ENCODE measurements at regions not wholly inside any gene's neighbourhood (a gene's known extent, or its start where the extent isn't known, plus 50 kb on each side); places are given as distances from the start of the nearest gene placed in this dataset.

DNA sequence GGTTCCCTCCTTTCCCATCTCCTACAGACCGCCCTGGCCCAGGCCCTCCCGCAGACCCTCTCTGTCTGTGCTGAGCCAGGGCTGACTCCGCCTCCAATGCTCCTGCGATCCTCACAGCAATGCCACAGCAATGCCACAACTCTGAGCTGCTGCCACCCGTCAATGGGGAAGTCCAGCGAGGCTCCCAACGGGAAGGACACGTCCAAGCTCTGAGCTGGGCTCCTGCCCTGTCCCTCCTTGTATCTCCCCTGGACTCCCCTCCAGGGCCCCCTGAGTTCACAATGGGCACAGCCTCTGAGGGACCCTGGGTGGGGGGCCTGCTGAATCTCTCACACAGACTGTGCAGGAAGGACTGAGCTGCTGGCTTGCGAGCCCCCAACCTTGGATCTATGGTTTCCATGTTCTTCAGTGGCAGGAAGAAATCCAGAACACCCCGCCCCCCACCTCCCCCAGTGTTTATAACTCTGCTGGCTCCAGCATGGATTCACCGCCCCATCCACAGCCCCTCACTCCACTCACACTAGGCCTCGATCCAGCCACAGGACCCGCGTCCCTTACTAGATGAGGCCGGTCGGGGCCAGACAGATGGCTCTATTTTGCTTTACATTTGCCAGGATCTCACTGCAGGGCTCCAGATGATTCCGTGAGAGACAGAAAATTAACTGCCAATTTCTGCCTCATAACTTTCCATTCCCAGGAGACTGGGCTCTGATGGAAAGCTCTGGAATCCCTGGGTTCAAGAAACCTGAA is 338.0 kb downstream of the MATN1 start:
- Histone ChIP-seq H2AFZ (ENCODE audit: control insufficient read depth, low read length) (no peak overlapping the region), H3K4me2 (ENCODE audit: control insufficient read depth, extremely low read depth, insufficient read depth, low read depth, low read length) (no peak overlapping the region), H3K4me3 (ENCODE audit: control insufficient read depth in 2 of 3, extremely low read depth in 1 of 3, insufficient read depth in 2 of 3, low read depth in 1 of 3, low read length in 3 of 3) (no peak overlapping the region), H4K20me1 (ENCODE audit: control insufficient read depth, extremely low read depth, insufficient read depth, low read length) (no peaks in the 10 kb centered on the region), H3K27me3 (ENCODE audit: control insufficient read depth, extremely low read depth, insufficient read depth, low read length) (peaks cover 2% of the 10 kb centered on the region), H3K9me3 (ENCODE audit: control insufficient read depth, low read depth, low read length) (no peaks in the 10 kb centered on the region), H3K27ac (ENCODE audit: control insufficient read depth, insufficient read depth, low read length) (no peak overlapping the region), H3K9ac (ENCODE audit: control insufficient read depth, extremely low read depth, insufficient read depth, low read length) (no peak overlapping the region), H3K36me3 (ENCODE audit: control insufficient read depth in 2 of 2, extremely low read depth in 1 of 2, insufficient read depth in 2 of 2, low read length in 2 of 2) (no peaks in the 10 kb centered on the region), H3K4me1 (ENCODE audit: control insufficient read depth, extremely low read depth, insufficient read depth, low read length) (peaks cover 10% of the 10 kb centered on the region), H3K9me1 (ENCODE audit: control insufficient read depth, extremely low read depth, insufficient read depth, low read length) (no peaks in the 10 kb centered on the region), H3K79me2 (ENCODE audit: control insufficient read depth, insufficient read depth, low read length) (no peaks in the 10 kb centered on the region)
- no peak for TF ChIP-seq EZH2 (IDR thresholded peaks at IDR 0.05; ENCODE audit: low read length)
- TF ChIP-seq, protein P1, sequence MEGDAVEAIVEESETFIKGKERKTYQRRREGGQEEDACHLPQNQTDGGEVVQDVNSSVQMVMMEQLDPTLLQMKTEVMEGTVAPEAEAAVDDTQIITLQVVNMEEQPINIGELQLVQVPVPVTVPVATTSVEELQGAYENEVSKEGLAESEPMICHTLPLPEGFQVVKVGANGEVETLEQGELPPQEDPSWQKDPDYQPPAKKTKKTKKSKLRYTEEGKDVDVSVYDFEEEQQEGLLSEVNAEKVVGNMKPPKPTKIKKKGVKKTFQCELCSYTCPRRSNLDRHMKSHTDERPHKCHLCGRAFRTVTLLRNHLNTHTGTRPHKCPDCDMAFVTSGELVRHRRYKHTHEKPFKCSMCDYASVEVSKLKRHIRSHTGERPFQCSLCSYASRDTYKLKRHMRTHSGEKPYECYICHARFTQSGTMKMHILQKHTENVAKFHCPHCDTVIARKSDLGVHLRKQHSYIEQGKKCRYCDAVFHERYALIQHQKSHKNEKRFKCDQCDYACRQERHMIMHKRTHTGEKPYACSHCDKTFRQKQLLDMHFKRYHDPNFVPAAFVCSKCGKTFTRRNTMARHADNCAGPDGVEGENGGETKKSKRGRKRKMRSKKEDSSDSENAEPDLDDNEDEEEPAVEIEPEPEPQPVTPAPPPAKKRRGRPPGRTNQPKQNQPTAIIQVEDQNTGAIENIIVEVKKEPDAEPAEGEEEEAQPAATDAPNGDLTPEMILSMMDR (optimal IDR thresholded peaks at IDR 0.05 in 1 of 3, IDR thresholded peaks at IDR 0.05 in 1 of 3, conservative IDR thresholded peaks at IDR 0.05 in 1 of 3; ENCODE audit: extremely low read depth in 1 of 3, insufficient read depth in 2 of 3, low read length in 3 of 3): no peak
- DNase-seq (ENCODE audit: low read depth, low spot score): no peak
- no peak for FAIRE-seq
- dilution Hi-C loops (cut with MboI; ENCODE audit: extremely low pct_ligation_motif_present, low sequenced_read_pairs): no loop called here

DNA sequence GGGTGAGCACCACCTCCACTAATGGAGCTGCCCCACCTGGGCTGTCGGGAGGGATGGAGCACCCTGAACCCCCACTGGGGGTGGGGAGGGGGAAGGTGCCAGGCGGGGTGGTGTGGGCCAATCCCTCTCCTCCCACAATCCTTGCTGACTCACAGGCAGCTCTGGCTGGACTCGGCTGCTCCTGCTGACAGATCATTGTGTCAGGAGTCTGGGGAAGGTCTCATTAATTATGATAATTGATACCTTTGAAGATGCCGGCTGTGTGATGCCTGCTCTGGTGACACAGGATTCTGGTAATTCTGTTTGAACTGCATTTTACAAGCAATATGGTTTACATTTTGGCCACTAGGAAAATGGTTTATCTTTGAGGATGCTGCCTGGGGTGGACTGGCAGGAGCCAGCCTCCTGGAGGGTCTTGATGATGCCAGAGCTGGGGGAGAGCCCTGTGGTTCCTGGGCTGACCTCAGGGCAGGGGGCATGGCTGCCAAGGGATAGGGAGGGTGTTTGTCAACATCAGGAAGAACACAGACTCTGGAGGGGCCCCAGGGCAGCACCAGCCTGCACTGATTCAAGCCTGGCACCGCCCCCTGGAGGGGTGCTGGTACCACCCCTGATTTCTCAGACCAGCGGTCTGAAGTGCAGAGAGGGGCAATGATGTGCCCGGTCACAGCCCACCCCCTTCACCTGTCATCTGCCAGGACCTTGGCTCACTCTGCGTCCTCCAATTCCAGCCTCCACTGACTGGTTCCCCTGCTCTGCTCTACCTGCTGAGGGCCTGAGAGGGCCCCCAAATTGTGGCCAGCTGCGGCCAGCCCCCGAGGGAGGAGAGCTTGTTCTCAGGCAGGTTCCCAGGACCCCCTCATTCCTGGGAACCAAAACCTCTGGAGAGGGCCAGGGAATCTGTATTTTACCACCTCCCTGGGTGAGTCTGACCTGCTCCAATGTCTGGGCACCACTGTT is 338.8 kb downstream of the MATN1 start:
- no peaks in the 10 kb centered on the region for H3K9me1 ChIP-seq (ENCODE audit: control insufficient read depth, extremely low read depth, insufficient read depth, low read length)
- no peak overlapping the region for H3K9ac ChIP-seq (ENCODE audit: control insufficient read depth, extremely low read depth, insufficient read depth, low read length)
- no peak overlapping the region for H3K27ac ChIP-seq (ENCODE audit: control insufficient read depth, insufficient read depth, low read length)
- H3K36me3 ChIP-seq (ENCODE audit: control insufficient read depth in 2 of 2, extremely low read depth in 1 of 2, insufficient read depth in 2 of 2, low read length in 2 of 2): no peaks in the 10 kb centered on the region
- H3K79me2 ChIP-seq (ENCODE audit: control insufficient read depth, insufficient read depth, low read length): no peaks in the 10 kb centered on the region
- dilution Hi-C loops (cut with MboI; ENCODE audit: extremely low pct_ligation_motif_present, low sequenced_read_pairs): no loop called here
- H3K4me1 ChIP-seq (ENCODE audit: control insufficient read depth, extremely low read depth, insufficient read depth, low read length): peaks cover 18% of the 10 kb centered on the region
- no peaks in the 10 kb centered on the region for H3K9me3 ChIP-seq (ENCODE audit: control insufficient read depth, low read depth, low read length)
- H2AFZ ChIP-seq (ENCODE audit: control insufficient read depth, low read length): no peak overlapping the region
- H4K20me1 ChIP-seq (ENCODE audit: control insufficient read depth, extremely low read depth, insufficient read depth, low read length): no peaks in the 10 kb centered on the region
- no peak for FAIRE-seq
- DNase-seq (ENCODE audit: low read depth, low spot score): no peak
- H3K27me3 ChIP-seq (ENCODE audit: control insufficient read depth, extremely low read depth, insufficient read depth, low read length): peaks cover 1% of the 10 kb centered on the region
- H3K4me2 ChIP-seq (ENCODE audit: control insufficient read depth, extremely low read depth, insufficient read depth, low read depth, low read length): no peak overlapping the region
- H3K4me3 ChIP-seq (ENCODE audit: control insufficient read depth in 2 of 3, extremely low read depth in 1 of 3, insufficient read depth in 2 of 3, low read depth in 1 of 3, low read length in 3 of 3): no peak overlapping the region
- no peak for TF ChIP-seq EZH2 (IDR thresholded peaks at IDR 0.05; ENCODE audit: low read length)
- TF ChIP-seq, protein P1 (optimal IDR thresholded peaks at IDR 0.05 in 1 of 3, IDR thresholded peaks at IDR 0.05 in 1 of 3, conservative IDR thresholded peaks at IDR 0.05 in 1 of 3; ENCODE audit: extremely low read depth in 1 of 3, insufficient read depth in 2 of 3, low read length in 3 of 3): no peak

Measured in keratinocyte (primary cell).